Erythroblast (primary cell): ENCODE measurements at regions not wholly inside any gene's neighbourhood (a gene's known extent, or its start where the extent isn't known, plus 50 kb on each side); places are given as distances from the start of the nearest gene placed in this dataset.

ENCODE experiments used
- GATA1 ChIP-seq: IDR thresholded peaks from 2 replicates; pipeline ENCODE4 v1.6.1; 2011; ENCODE audit warnings: low read depth, mild to moderate bottlenecking, control low read depth, low read length, moderate library complexity
- POLR2A ChIP-seq: IDR thresholded peaks from 2 replicates; pipeline ENCODE4 v1.6.1; 2011; ENCODE audit warnings: mild to moderate bottlenecking, low read length

GRCh38 chr12:62205346-62205745 is 54.9 kb upstream of the USP15 start:
- TF ChIP-seq POLR2A (no peak), GATA1 (no peak)
